DOHH2 (cell line): ENCODE measurements at regions not wholly inside any gene's neighbourhood (a gene's known extent, or its start where the extent isn't known, plus 50 kb on each side); places are given as distances from the start of the nearest gene placed in this dataset.

Experiments used
- H3F3A ChIP-seq: fragments of 200-600 bp; sonication (generic), shearing (Covaris generic); 2 replicates; pipeline ENCODE4 v1.6.0; 2016; ENCODE audit warnings: antibody characterized with exemption, mild to moderate bottlenecking; ENCODE audit not compliant: control insufficient read depth, insufficient read depth
- H3K27ac ChIP-seq: fragments of 200-600 bp; sonication (generic); 2 replicates; pipeline ENCODE4 v1.5.1; 2014; ENCODE audit warnings: low read depth, mild to moderate bottlenecking, low read length, moderate library complexity
- H3K27me3 ChIP-seq: fragments of 200-600 bp; sonication (generic); 2 replicates; pipeline ENCODE4 v1.6.1; 2014; ENCODE audit warnings: mild to moderate bottlenecking, low read length, mixed read lengths; ENCODE audit not compliant: control insufficient read depth
- H3K36me3 ChIP-seq: fragments of 200-600 bp; sonication (generic); 2 replicates; pipeline ENCODE4 v1.6.1; 2014; ENCODE audit warnings: mild to moderate bottlenecking, low read length, moderate library complexity, mixed read lengths; ENCODE audit not compliant: control insufficient read depth
- H3K4me1 ChIP-seq: fragments of 200-600 bp; sonication (generic); 2 replicates; pipeline ENCODE4 v1.6.1; 2014; ENCODE audit warnings: mild to moderate bottlenecking, low read length, mixed read lengths; ENCODE audit not compliant: control insufficient read depth
- H3K4me2 ChIP-seq: fragments of 200-600 bp; sonication (generic); 2 replicates; pipeline ENCODE4 v1.6.0; 2014; ENCODE audit warnings: mild to moderate bottlenecking, low read length, moderate library complexity
- H3K4me3 ChIP-seq: fragments of 200-600 bp; sonication (generic); 2 replicates; pipeline ENCODE4 v1.5.1; 2014; ENCODE audit warnings: mild to moderate bottlenecking, low read length, mixed read lengths
- H3K79me2 ChIP-seq: fragments of 200-600 bp; sonication (generic); 2 replicates; pipeline ENCODE4 v1.6.1; 2014; ENCODE audit warnings: mild to moderate bottlenecking, low read length, mixed read lengths; ENCODE audit not compliant: control insufficient read depth
- H3K9me2 ChIP-seq: fragments of 200-600 bp; sonication (generic); replicated peaks from 2 replicates; pipeline ENCODE4 v1.6.1; 2014; ENCODE audit warnings: mild to moderate bottlenecking, low read length, mixed read lengths; ENCODE audit not compliant: control insufficient read depth
- H3K9me3 ChIP-seq: fragments of 200-600 bp; sonication (generic); 2 replicates; pipeline ENCODE4 v1.6.1; 2014; ENCODE audit warnings: antibody characterized with exemption, low read length, mixed read lengths; ENCODE audit not compliant: control insufficient read depth, insufficient read depth
- H4K20me1 ChIP-seq: fragments of 200-600 bp; sonication (generic); 2 replicates; pipeline ENCODE4 v1.6.0; 2014; ENCODE audit warnings: low read depth, mild to moderate bottlenecking, antibody characterized with exemption, low read length, moderate library complexity; ENCODE audit not compliant: control insufficient read depth, insufficient read depth
- EZH2phosphoT487 ChIP-seq: fragments of 200-600 bp; sonication (generic); IDR thresholded peaks from 2 replicates; pipeline ENCODE4 v1.6.1; 2017; ENCODE audit warnings: borderline replicate concordance, mild to moderate bottlenecking, antibody characterized with exemption, low read length, moderate library complexity, mixed read lengths
- TF ChIP-seq, protein P1 (sequence below): fragments of 200-600 bp; sonication (generic); IDR thresholded peaks from one replicate; pipeline ENCODE4 v1.5.1; 2014; ENCODE audit warnings: antibody characterized with exemption, mild to moderate bottlenecking, low read depth, low read length; ENCODE audit not compliant: poor library complexity, severe bottlenecking

DNA sequence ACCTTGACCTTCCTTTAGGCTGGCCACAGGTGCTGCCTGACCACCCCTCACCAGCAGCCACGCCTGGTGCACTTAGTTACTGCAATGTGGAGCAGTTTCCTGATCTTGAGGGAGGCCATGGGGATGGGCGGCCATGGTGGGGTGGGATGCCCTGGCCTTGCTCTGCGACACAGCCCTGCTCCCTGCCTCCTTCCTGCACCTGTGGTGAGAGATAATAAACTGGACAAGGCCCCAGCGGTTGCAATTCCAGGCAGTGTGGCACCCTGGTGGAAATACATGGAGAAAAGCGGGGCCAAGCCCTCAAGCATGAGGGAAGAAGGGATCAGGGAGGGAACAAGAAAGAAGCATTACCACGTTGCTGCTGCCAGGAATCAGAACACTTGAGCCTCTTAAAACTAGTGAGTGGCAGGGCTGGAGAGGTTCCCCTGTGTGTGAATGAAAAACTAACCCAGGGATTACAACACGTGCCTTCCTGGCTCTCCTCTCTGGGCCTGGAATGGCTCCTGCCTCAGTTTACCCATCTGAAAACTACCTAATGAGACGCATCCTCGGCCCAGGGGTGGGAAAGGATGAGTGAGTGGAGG is 213.2 kb downstream of the LY86 start:
- Histone ChIP-seq H3K4me2 (no peak overlapping the region), H3K9me3 (no peaks in the 10 kb centered on the region), H3F3A (no peaks in the 10 kb centered on the region), H3K79me2 (no peaks in the 10 kb centered on the region), H3K4me3 (no peak overlapping the region), H3K27me3 (peaks cover 28% of the 10 kb centered on the region), H3K27ac (no peak overlapping the region), H3K9me2 (no peaks in the 10 kb centered on the region), H3K36me3 (no peaks in the 10 kb centered on the region), H3K4me1 (no peaks in the 10 kb centered on the region), H4K20me1 (no peaks in the 10 kb centered on the region)
- TF ChIP-seq, protein P1, sequence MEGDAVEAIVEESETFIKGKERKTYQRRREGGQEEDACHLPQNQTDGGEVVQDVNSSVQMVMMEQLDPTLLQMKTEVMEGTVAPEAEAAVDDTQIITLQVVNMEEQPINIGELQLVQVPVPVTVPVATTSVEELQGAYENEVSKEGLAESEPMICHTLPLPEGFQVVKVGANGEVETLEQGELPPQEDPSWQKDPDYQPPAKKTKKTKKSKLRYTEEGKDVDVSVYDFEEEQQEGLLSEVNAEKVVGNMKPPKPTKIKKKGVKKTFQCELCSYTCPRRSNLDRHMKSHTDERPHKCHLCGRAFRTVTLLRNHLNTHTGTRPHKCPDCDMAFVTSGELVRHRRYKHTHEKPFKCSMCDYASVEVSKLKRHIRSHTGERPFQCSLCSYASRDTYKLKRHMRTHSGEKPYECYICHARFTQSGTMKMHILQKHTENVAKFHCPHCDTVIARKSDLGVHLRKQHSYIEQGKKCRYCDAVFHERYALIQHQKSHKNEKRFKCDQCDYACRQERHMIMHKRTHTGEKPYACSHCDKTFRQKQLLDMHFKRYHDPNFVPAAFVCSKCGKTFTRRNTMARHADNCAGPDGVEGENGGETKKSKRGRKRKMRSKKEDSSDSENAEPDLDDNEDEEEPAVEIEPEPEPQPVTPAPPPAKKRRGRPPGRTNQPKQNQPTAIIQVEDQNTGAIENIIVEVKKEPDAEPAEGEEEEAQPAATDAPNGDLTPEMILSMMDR, result no peak
- no peak for TF ChIP-seq EZH2phosphoT487

DNA sequence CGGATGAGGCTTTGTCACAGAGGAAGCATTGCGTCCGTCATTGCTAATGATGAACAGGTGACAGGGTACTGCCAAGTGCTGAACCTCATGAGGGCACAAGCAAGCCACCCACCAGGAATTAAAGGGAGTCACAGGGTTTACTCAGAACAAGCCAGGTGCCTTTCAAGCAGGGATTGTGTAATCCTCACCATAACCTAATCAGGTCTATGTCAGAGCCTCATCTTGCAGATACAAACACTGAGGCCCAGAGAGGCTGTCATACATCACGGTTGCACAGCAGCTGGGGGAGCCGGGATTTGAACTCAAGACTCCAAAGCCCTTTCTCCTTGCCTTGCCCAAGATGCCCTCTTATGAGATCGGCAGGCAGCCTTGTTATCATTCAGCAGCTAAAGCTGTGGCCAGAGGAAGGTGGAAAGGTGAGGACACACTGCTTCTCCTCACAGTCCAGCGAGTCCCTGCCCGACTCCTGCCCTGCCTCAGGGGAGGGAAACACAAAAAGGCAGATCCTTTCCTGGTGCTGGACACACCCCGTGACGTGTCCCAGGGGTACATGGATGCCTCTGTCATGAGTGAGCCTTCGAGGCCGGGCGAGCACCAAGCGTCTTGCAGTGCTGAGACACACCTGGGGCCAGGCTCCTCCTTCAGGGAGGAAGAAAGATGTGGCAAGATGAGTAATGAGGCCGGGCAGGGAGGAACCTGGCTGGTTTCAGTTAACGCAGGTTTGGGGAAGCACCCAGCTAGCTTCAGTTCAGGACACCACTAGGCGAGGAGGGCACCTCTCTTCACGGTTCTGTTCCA is 214.9 kb downstream of the LY86 start:
- no peaks in the 10 kb centered on the region for H3K9me3 ChIP-seq
- H3F3A ChIP-seq, result no peaks in the 10 kb centered on the region
- no peaks in the 10 kb centered on the region for H3K79me2 ChIP-seq
- TF ChIP-seq, protein P1, result no peak
- TF ChIP-seq EZH2phosphoT487, result no peak
- no peaks in the 10 kb centered on the region for H3K36me3 ChIP-seq
- H4K20me1 ChIP-seq, result no peaks in the 10 kb centered on the region
- no peaks in the 10 kb centered on the region for H3K4me1 ChIP-seq
- no peak overlapping the region for H3K4me2 ChIP-seq
- peaks cover 23% of the 10 kb centered on the region for H3K27me3 ChIP-seq
- H3K27ac ChIP-seq, result no peak overlapping the region
- no peak overlapping the region for H3K4me3 ChIP-seq
- H3K9me2 ChIP-seq, result no peaks in the 10 kb centered on the region

DNA sequence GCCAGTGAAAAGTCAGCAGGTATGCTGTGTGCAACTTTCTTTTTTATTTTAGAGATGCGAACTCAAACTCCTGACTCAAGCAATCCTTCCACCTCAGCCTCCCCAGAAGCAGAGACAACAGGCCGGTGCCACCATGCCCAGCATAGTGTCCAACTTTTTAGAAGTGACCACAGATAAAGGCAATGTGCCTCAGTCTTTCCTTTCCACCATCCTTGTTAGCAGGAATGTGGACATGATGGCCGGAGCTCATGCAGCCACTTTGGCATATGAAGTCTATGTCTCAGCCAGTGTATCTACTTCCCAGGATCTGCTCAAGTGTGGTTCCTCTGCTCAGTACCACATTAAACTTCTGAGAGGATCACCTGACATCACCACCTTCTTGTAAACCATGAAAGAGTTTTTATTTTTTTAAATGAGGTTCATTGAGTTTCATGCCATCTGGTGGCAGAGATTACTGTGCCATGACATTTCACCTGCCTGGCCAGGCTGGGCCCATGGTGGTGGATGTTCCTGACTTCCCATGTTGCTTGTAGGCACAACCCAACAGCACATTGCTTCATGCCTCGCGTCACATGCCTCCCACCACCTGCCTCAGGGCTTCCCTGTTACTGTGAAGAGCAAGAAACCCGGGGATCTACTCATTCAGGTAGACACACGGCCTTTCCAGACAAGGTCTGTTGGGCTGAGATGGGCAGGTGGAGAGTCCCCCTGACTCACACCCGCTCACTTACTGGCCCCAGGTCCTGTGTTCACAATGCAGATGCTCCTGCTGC is 216.5 kb downstream of the LY86 start:
- no peaks in the 10 kb centered on the region for H3K36me3 ChIP-seq
- H3K4me2 ChIP-seq, result no peak overlapping the region
- no peak overlapping the region for H3K27ac ChIP-seq
- TF ChIP-seq EZH2phosphoT487, result no peak
- TF ChIP-seq, protein P1, result no peak
- no peaks in the 10 kb centered on the region for H4K20me1 ChIP-seq
- no peaks in the 10 kb centered on the region for H3F3A ChIP-seq
- H3K27me3 ChIP-seq, result peaks cover 19% of the 10 kb centered on the region
- no peaks in the 10 kb centered on the region for H3K9me3 ChIP-seq
- H3K79me2 ChIP-seq, result no peaks in the 10 kb centered on the region
- no peaks in the 10 kb centered on the region for H3K4me1 ChIP-seq
- no peak overlapping the region for H3K4me3 ChIP-seq
- no peaks in the 10 kb centered on the region for H3K9me2 ChIP-seq
